ENCODE measurements at regions not wholly inside any gene's neighbourhood (a gene's known extent, or its start where the extent isn't known, plus 50 kb on each side); places are given as distances from the start of the nearest gene placed in this dataset.

DNA sequence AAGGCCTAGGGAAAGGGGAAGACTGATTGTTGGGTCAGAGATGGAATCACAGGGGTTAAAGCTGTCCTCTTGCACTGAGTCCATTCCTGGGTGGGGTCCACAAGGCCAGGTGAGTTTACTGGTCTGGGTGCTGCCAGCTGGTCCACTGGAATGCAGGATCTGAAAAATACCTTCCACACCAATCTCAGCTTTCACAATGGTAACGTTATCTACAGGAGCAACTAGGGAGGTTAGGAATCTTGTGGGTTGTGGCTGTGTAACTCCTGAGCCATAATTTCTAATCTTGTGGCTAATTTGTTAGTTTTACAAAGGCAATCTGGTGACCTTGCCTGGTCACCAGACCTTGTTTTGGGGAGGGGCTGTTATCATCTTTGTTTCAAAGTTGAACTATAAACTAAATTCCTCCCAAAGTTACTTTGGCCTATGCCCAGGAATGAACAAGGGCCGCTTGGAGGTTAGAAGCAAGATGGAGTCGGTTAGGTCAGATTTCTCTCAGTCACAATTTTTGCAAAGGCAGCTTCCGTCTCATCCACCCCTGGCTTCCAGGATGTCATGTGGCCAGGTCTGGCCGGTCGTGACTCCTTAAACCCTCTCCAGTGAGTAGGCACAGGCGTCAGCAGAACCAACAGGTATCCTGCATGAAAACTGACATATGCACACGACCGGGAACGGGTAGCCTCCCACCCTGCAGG is 123.3 kb upstream of the SH3BP4 start:
- Histone ChIP-seq H3K4me1 (replicated peaks in 1 of 4; ENCODE audit: control insufficient read depth in 3 of 4, insufficient read depth in 4 of 4, low read length in 3 of 4) (no peaks in the 10 kb centered on the region; a peak in 1 of 7 replicates), H3K27ac (ENCODE audit: low read depth, low read length) (no peak overlapping the region), H3K23me2 (ENCODE audit: low read depth, low read length) (no peaks in the 10 kb centered on the region), H2AK5ac (ENCODE audit: low read depth, low read length) (no peak overlapping the region), H2AFZ (ENCODE audit: low read length) (no peak overlapping the region), H2BK20ac (ENCODE audit: low read length) (no peak overlapping the region), H3K9me3 (ENCODE audit: insufficient read depth in 2 of 2, low read depth in 1 of 2, low read length in 1 of 2) (no peaks in the 10 kb centered on the region), H3K27me3 (replicated peaks in 1 of 4; ENCODE audit: control insufficient read depth in 3 of 4, extremely low read depth in 1 of 4, insufficient read depth in 3 of 4, low read length in 3 of 4) (no peaks in the 10 kb centered on the region), H3K36me3 (ENCODE audit: control insufficient read depth in 2 of 4, insufficient read depth in 4 of 4, low read length in 3 of 4) (no peaks in the 10 kb centered on the region), H3K9ac (replicated peaks in 1 of 4; ENCODE audit: extremely low read depth in 1 of 4, low read depth in 3 of 4, low read length in 3 of 4) (no peak overlapping the region), H3K18ac (ENCODE audit: extremely low read depth, low read length) (no peak overlapping the region), H2BK12ac (ENCODE audit: low read depth, low read length) (no peak overlapping the region), H4K8ac (ENCODE audit: extremely low read depth, insufficient read depth, low read length) (no peak overlapping the region), H3K4me2 (ENCODE audit: insufficient read depth in 1 of 2, low read depth in 2 of 2, low read length in 2 of 2) (no peak overlapping the region), H3K4ac (replicated peaks; ENCODE audit: insufficient read length, low read depth, low read length) (no peak overlapping the region), H4K91ac (replicated peaks; ENCODE audit: insufficient read length, low read length) (no peak overlapping the region), H3K56ac (replicated peaks; ENCODE audit: insufficient read length, low read depth, low read length) (no peak overlapping the region), H3K79me2 (ENCODE audit: control insufficient read depth in 1 of 2, insufficient read depth in 2 of 2, low read length in 2 of 2) (no peaks in the 10 kb centered on the region), H2BK5ac (ENCODE audit: low read depth, low read length) (no peak overlapping the region), H2BK120ac (replicated peaks; ENCODE audit: low read depth, low read length) (no peak overlapping the region), H4K20me1 (replicated peaks in 1 of 2; ENCODE audit: control insufficient read depth in 1 of 2, insufficient read depth in 2 of 2, low read length in 2 of 2) (no peaks in the 10 kb centered on the region), H2BK15ac (ENCODE audit: low read length) (no peak overlapping the region), H3K23ac (ENCODE audit: insufficient read length) (no peak overlapping the region), H3K79me1 (ENCODE audit: low read depth, low read length) (no peaks in the 10 kb centered on the region), H3K14ac (ENCODE audit: insufficient read length) (no peak overlapping the region), H4K5ac (ENCODE audit: insufficient read length, low read depth, low read length) (no peak overlapping the region), H3K4me3 (ENCODE audit: extremely low read depth in 1 of 4, insufficient read depth in 2 of 4, low read depth in 3 of 4, low read length in 4 of 4) (no peak overlapping the region)
- ChIA-PET CTCF (ENCODE audit: partially characterized antibody) (interaction anchor here (0.6 kb wide), 1 partner anchor 66 kb away, joined by 4 read pairs; no protein-coding TSS in a partner anchor), POLR2A (ENCODE audit: partially characterized antibody) (no interaction called here)
- TF ChIP-seq EZH2 (IDR thresholded peaks at IDR 0.05; ENCODE audit: low read depth, low read length, severe bottlenecking) (no peak), TAF7 (optimal IDR thresholded peaks at IDR 0.05; ENCODE audit: borderline replicate concordance, low read depth, low read length) (no peak), SUZ12 (IDR thresholded peaks at IDR 0.05; ENCODE audit: low read length) (no peak), EGR1 (IDR thresholded peaks at IDR 0.05; ENCODE audit: borderline replicate concordance, low read depth, low read length) (no peak), SIRT6 (IDR thresholded peaks at IDR 0.05; ENCODE audit: low read length) (no peak), HDAC2 (IDR thresholded peaks at IDR 0.05; ENCODE audit: borderline replicate concordance in 1 of 2, low read depth in 2 of 2, low read length in 2 of 2) (no peak), TBP (IDR thresholded peaks at IDR 0.05; ENCODE audit: low read depth, low read length) (no peak), SP1 (IDR thresholded peaks at IDR 0.05; ENCODE audit: low read depth, low read length) (no peak), SP4 (IDR thresholded peaks at IDR 0.05; ENCODE audit: low read length) (no peak)
- WGBS, 2 experiments (ENCODE audit: extremely low coverage in 1 of 2, insufficient coverage in 1 of 2, insufficient read length in 1 of 2, insufficient replicate concordance in 2 of 2, low coverage in 1 of 2, low lambda C conversion rate in 2 of 2, missing lambda C conversion rate in 1 of 2), result 95% methylated on average over 10 of the region's 10 CpGs; no CpG with 5 or more reads in 1 of the 2 experiments
- DNase-seq (ENCODE audit: low read depth in 1 of 2, low spot score in 2 of 2), result no peak
- FAIRE-seq, result no peak
